Neural progenitor cell (in vitro differentiated cells): ENCODE measurements at regions not wholly inside any gene's neighbourhood (a gene's known extent, or its start where the extent isn't known, plus 50 kb on each side); places are given as distances from the start of the nearest gene placed in this dataset.

Source experiments
- DNase-seq: peaks from one replicate; pipeline ENCODE4 v3.0.0-alpha.2; 2016; ENCODE audit warnings: low spot score
- H2AFZ ChIP-seq: fragments of 200-600 bp; sonication (generic); replicated peaks from 2 replicates; pipeline ENCODE4 v1.6.1; 2016; ENCODE audit warnings: antibody characterized with exemption
- H3F3A ChIP-seq: fragments of 200-600 bp; sonication (generic); 2 replicates; pipeline ENCODE4 v1.6.1; 2016; ENCODE audit warnings: antibody characterized with exemption, low read depth
- H3K27ac ChIP-seq: fragments of 200-600 bp; sonication (generic); 2 replicates; pipeline ENCODE4 v1.5.1; 2016; ENCODE audit warnings: mild to moderate bottlenecking
- H3K27me3 ChIP-seq: fragments of 200-600 bp; sonication (generic); 2 replicates; pipeline ENCODE4 v1.6.1; 2016; ENCODE audit warnings: mild to moderate bottlenecking, moderate library complexity
- H3K36me3 ChIP-seq: fragments of 200-600 bp; sonication (generic); 2 replicates; pipeline ENCODE4 v1.5.1; 2016
- H3K4me1 ChIP-seq: fragments of 200-600 bp; sonication (generic); 2 replicates; pipeline ENCODE4 v1.6.1; 2016; ENCODE audit warnings: mixed run types
- H3K4me2 ChIP-seq: fragments of 200-600 bp; sonication (generic); 2 replicates; pipeline ENCODE4 v1.6.1; 2016
- H3K4me3 ChIP-seq: fragments of 200-600 bp; sonication (generic); 2 replicates; pipeline ENCODE4 v1.5.1; 2016
- H3K79me2 ChIP-seq: fragments of 200-600 bp; sonication (generic); 2 replicates; pipeline ENCODE4 v1.6.1; 2016; ENCODE audit warnings: low read depth
- H3K9ac ChIP-seq: fragments of 200-600 bp; sonication (generic); 2 replicates; pipeline ENCODE4 v1.6.1; 2016
- H3K9me3 ChIP-seq: fragments of 200-600 bp; sonication (generic); 2 replicates; pipeline ENCODE4 v1.5.1; 2016; ENCODE audit warnings: low read depth
- H4K20me1 ChIP-seq: fragments of 200-600 bp; sonication (generic); 2 replicates; pipeline ENCODE4 v1.6.1; 2016; ENCODE audit warnings: low read depth
- H3K27ac Mint-ChIP-seq: 3 replicates; pipeline ENCODE4 v1.8.0; 2021; ENCODE audit warnings: mixed read lengths
- H3K27me3 Mint-ChIP-seq: 2 replicates; pipeline ENCODE4 v1.8.0; 2022; ENCODE audit warnings: low read depth, mild to moderate bottlenecking, inconsistent platforms, moderate library complexity, mixed read lengths; ENCODE audit not compliant: insufficient read depth
- H3K36me3 Mint-ChIP-seq: 3 replicates; pipeline ENCODE4 v1.8.0; 2021; ENCODE audit warnings: mixed read lengths
- H3K4me1 Mint-ChIP-seq: 3 replicates; pipeline ENCODE4 v1.8.0; 2021; ENCODE audit warnings: mixed read lengths
- H3K4me3 Mint-ChIP-seq: 3 replicates; pipeline ENCODE4 v1.8.0; 2021; ENCODE audit warnings: mild to moderate bottlenecking, moderate library complexity, mixed read lengths
- H3K9me3 Mint-ChIP-seq: 3 replicates; pipeline ENCODE4 v1.8.0; 2020; ENCODE audit warnings: mixed read lengths
- CTCF ChIP-seq: fragments of 200-600 bp; sonication (generic); IDR thresholded peaks from 2 replicates; pipeline ENCODE4 v1.5.1; 2017; ENCODE audit warnings: antibody characterized with exemption, mild to moderate bottlenecking
- EZH2 ChIP-seq: fragments of 200-600 bp; sonication (generic); IDR thresholded peaks from 2 replicates; pipeline ENCODE4 v1.6.1; 2017; ENCODE audit warnings: antibody characterized with exemption, mild to moderate bottlenecking, moderate library complexity
- EZH2phosphoT487 ChIP-seq: fragments of 200-600 bp; sonication (generic); IDR thresholded peaks from 2 replicates; pipeline ENCODE4 v1.6.1; 2017; ENCODE audit warnings: antibody characterized with exemption

- no peak for TF ChIP-seq EZH2phosphoT487
- no peak for TF ChIP-seq EZH2
- TF ChIP-seq CTCF: no peak
- peaks cover 9% of the 10 kb centered on the region for H3K9me3 Mint-ChIP-seq
- H3K4me3 ChIP-seq: no peak overlapping the region
Observed at GRCh38 chr3:88661433-88661824, 446.0 kb upstream of the EPHA3 start.

GRCh38 chr3:88668180-88668579 lies 439.2 kb upstream of the EPHA3 start:
- H3K36me3 ChIP-seq: no peaks in the 10 kb centered on the region
- H3K9ac ChIP-seq: no peak overlapping the region
- peaks cover 2% of the 10 kb centered on the region for H3K9me3 Mint-ChIP-seq
- H2AFZ ChIP-seq: peak overlapping the region; percentile 17
- no peaks in the 10 kb centered on the region for H3K36me3 Mint-ChIP-seq
- H3K27me3 ChIP-seq: no peaks in the 10 kb centered on the region
- peaks cover 2% of the 10 kb centered on the region for H3K4me1 ChIP-seq
- no peaks in the 10 kb centered on the region for H3F3A ChIP-seq
- no peak overlapping the region for H3K4me3 Mint-ChIP-seq
- H3K27ac ChIP-seq: no peak overlapping the region
- H3K27me3 Mint-ChIP-seq: no peaks in the 10 kb centered on the region
- TF ChIP-seq EZH2phosphoT487: no peak
- no peak for TF ChIP-seq EZH2
- no peak for TF ChIP-seq CTCF
- no peaks in the 10 kb centered on the region for H3K79me2 ChIP-seq
- H4K20me1 ChIP-seq: no peaks in the 10 kb centered on the region
- H3K4me1 Mint-ChIP-seq: peaks cover 17% of the 10 kb centered on the region
- peak overlapping the region; percentile 43 for H3K27ac Mint-ChIP-seq
- peak; percentile 23 for DNase-seq
- no peak overlapping the region for H3K4me3 ChIP-seq
- H3K9me3 ChIP-seq: no peaks in the 10 kb centered on the region
- peak overlapping the region; percentile 11 for H3K4me2 ChIP-seq

More at GRCh38 chr3:88661433-88661824, 446.0 kb upstream of the EPHA3 start:
- Mint-ChIP-seq H3K27ac (no peak overlapping the region), H3K27me3 (no peaks in the 10 kb centered on the region), H3K36me3 (peaks cover 2% of the 10 kb centered on the region), H3K4me3 (no peak overlapping the region), H3K4me1 (peaks cover 17% of the 10 kb centered on the region)
- Histone ChIP-seq H3K36me3 (no peaks in the 10 kb centered on the region), H3K4me1 (peaks cover 3% of the 10 kb centered on the region), H3K27me3 (no peaks in the 10 kb centered on the region), H3F3A (no peaks in the 10 kb centered on the region), H3K27ac (no peak overlapping the region), H3K9me3 (no peaks in the 10 kb centered on the region), H4K20me1 (no peaks in the 10 kb centered on the region), H2AFZ (no peak overlapping the region), H3K79me2 (no peaks in the 10 kb centered on the region), H3K9ac (no peak overlapping the region), H3K4me2 (no peak overlapping the region)
- no peak for DNase-seq

- DNase-seq: no peak
- no peak for TF ChIP-seq EZH2phosphoT487
- no peak for TF ChIP-seq CTCF
- TF ChIP-seq EZH2: no peak
- H3K79me2 ChIP-seq: no peaks in the 10 kb centered on the region
- no peak overlapping the region for H3K27ac Mint-ChIP-seq
- no peak overlapping the region for H3K9ac ChIP-seq
- H3K27ac ChIP-seq: no peak overlapping the region
- no peaks in the 10 kb centered on the region for H4K20me1 ChIP-seq
- H3K27me3 Mint-ChIP-seq: no peaks in the 10 kb centered on the region
- H3K36me3 Mint-ChIP-seq: no peaks in the 10 kb centered on the region
- H3K4me2 ChIP-seq: no peak overlapping the region
- peaks cover 2% of the 10 kb centered on the region for H3K4me1 ChIP-seq
- H3K4me3 ChIP-seq: no peak overlapping the region
- no peaks in the 10 kb centered on the region for H3K9me3 ChIP-seq
- no peaks in the 10 kb centered on the region for H3K36me3 ChIP-seq
- H3K27me3 ChIP-seq: no peaks in the 10 kb centered on the region
- no peaks in the 10 kb centered on the region for H3F3A ChIP-seq
- H3K9me3 Mint-ChIP-seq: peaks cover 2% of the 10 kb centered on the region
- no peak overlapping the region for H2AFZ ChIP-seq
- H3K4me3 Mint-ChIP-seq: no peak overlapping the region
- peaks cover 12% of the 10 kb centered on the region for H3K4me1 Mint-ChIP-seq
Observed at GRCh38 chr3:88671573-88671972, 435.8 kb upstream of the EPHA3 start.
